ENCODE measurements at regions not wholly inside any gene's neighbourhood (a gene's known extent, or its start where the extent isn't known, plus 50 kb on each side); places are given as distances from the start of the nearest gene placed in this dataset. TPM values are rescaled to one million over a fixed set of nuclear protein-coding genes. Genes with fewer than 3 reads are reported as not detected.

GRCh38 chr9:14365670-14366069, 51.7 kb upstream of the NFIB start:
- H3K4me3 ChIP-seq (ENCODE audit: low read depth, low read length) = no peak overlapping the region
- no peak for DNase-seq (ENCODE audit: low read depth)
- H3K36me3 ChIP-seq (ENCODE audit: control insufficient read depth, insufficient read depth, low read length) = no peaks in the 10 kb centered on the region
- CTCF ChIA-PET = no interaction called here
- POLR2A ChIA-PET = no interaction called here
- no peak for TF ChIP-seq CTCF (IDR thresholded peaks at IDR 0.05; ENCODE audit: insufficient read depth, low read depth, low read length)
- peaks cover 7% of the 10 kb centered on the region for H3K27me3 ChIP-seq (ENCODE audit: control insufficient read depth, insufficient read depth, low read length)

Small RNA genes in the stretch of these regions (small RNA-seq; reads per million reads assigned to genes)
- not detected for gene AL159169.1 (ENCODE audit: insufficient read length, low read depth, low replicate concordance)

Measured in BJ (cell line).